Psoas muscle (tissue), 7 donors: ENCODE measurements at regions not wholly inside any gene's neighbourhood (a gene's known extent, or its start where the extent isn't known, plus 50 kb on each side); places are given as distances from the start of the nearest gene placed in this dataset.

Experiments
- ATAC-seq, 4 donors: fragments of 200-7000 bp; cut with Tn5 transposase; one replicate each; pipeline ENCODE4 v1.9.1; 2020; ENCODE audit warnings: moderate library complexity in 3 of 4, mild to moderate bottlenecking in 2 of 4
- DNase-seq, 2 donors: peaks; one replicate each; pipeline ENCODE4 v3.0.0-alpha.2; 2020
- H3K27ac ChIP-seq: fragments of 200-600 bp; one replicate; pipeline ENCODE4 v1.8.0; 2022
- H3K27me3 ChIP-seq, 3 donors: fragments of 200-600 bp in 1 of 3; one replicate each; pipeline versions ENCODE4 v1.6.1 to v1.8.0; 2013 to 2022; ENCODE audit warnings: low read length in 2 of 3, mild to moderate bottlenecking in 2 of 3, moderate library complexity in 1 of 3; ENCODE audit not compliant: insufficient read depth in 3 of 3
- H3K36me3 ChIP-seq, 2 donors: fragments of 200-600 bp in 1 of 2; one replicate each; pipeline versions ENCODE4 v1.6.1 to v1.8.0; 2013 to 2022; ENCODE audit warnings: low read depth in 1 of 2, mild to moderate bottlenecking in 1 of 2, moderate library complexity in 1 of 2; ENCODE audit not compliant: insufficient read depth in 1 of 2
- H3K4me1 ChIP-seq: fragments of 200-600 bp; one replicate; pipeline ENCODE4 v1.8.0; 2022
- H3K4me3 ChIP-seq: fragments of 200-600 bp; one replicate; pipeline ENCODE4 v1.8.0; 2022; ENCODE audit warnings: mild to moderate bottlenecking
- H3K9me3 ChIP-seq: fragments of 200-600 bp; one replicate; pipeline ENCODE4 v1.8.0; 2022
- CTCF ChIP-seq: fragments of 200-600 bp; IDR thresholded peaks from one replicate; pipeline ENCODE4 v1.8.0; 2022; ENCODE audit warnings: antibody characterized with exemption
- WGBS, 3 donors: extraction: QIAGEN DNeasy Blood & Tissue Kit; methylation state at CpG; one replicate each; pipeline versions ENCODE4 v1.1.6 to v1.1.7; 2013; 5-methylcytosine and 5-hydroxymethylcytosine counted together
- intact Hi-C, 2 donors: fragments of 100-400 bp; cut with DNase I; formaldehyde crosslinking; loops; one replicate each; pipeline versions ENCODE4 v1.11.0 to v1.14.2; 2022
- donor health status: healthy with polysubstance abuse.
- donor health status: DM: no; HTN: no; CAD: no; lungs with moderate emphysema.
- donor health status: Bipolar disorder and iron deficiency.
- donor health status: healthy.
- donor health status: DM: yes; HTN: yes; CAD: no.
- donor health status: DM: no; HTN: no; CAD: no.
- donor health status: DM: yes; HTN: yes; CAD: no.

GRCh38 chr3:110343376-110343775 is 728.2 kb upstream of the NECTIN3 start:
- Histone ChIP-seq H3K9me3 (no peaks in the 10 kb centered on the region), H3K36me3 (no peaks in the 10 kb centered on the region), H3K27ac (no peak overlapping the region), H3K4me3 (no peak overlapping the region), H3K4me1 (no peaks in the 10 kb centered on the region), H3K27me3 (no peaks in the 10 kb centered on the region)
- intact Hi-C loops: no loop called here
- ATAC-seq (no peak), DNase-seq (no peak)
- TF ChIP-seq CTCF: no peak
- WGBS, 3 donors: 65 to 85% (median 71%) methylated on average over 3 of the region's 3 CpGs

- DNase-seq: no peak
- Histone ChIP-seq H3K4me3 (no peak overlapping the region), H3K27me3 (no peaks in the 10 kb centered on the region), H3K27ac (no peak overlapping the region), H3K4me1 (no peaks in the 10 kb centered on the region), H3K36me3 (no peaks in the 10 kb centered on the region), H3K9me3 (no peaks in the 10 kb centered on the region)
- TF ChIP-seq CTCF: no peak
- WGBS, 3 donors: 94 to 99% (median 96%) methylated on average over 1 of the region's 1 CpG
- ATAC-seq: no peak
- intact Hi-C loops: no loop called here
Measured at GRCh38 chr3:110343945-110344344, 727.7 kb upstream of the NECTIN3 start.

GRCh38 chr3:110344487-110344886 is 727.1 kb upstream of the NECTIN3 start:
- intact Hi-C loops: no loop called here
- no peak for TF ChIP-seq CTCF
- ATAC-seq: no peak

GRCh38 chr3:110344897-110345767 is 726.5 kb upstream of the NECTIN3 start:
- no peaks in the 10 kb centered on the region for H3K36me3 ChIP-seq
- intact Hi-C loops: no loop called here
- no peak for TF ChIP-seq CTCF
- no peaks in the 10 kb centered on the region for H3K27me3 ChIP-seq
- no peak overlapping the region for H3K27ac ChIP-seq
- H3K4me1 ChIP-seq: no peaks in the 10 kb centered on the region
- WGBS, 3 donors: 79 to 86% (median 83%) methylated on average over 5 of the region's 5 CpGs
- H3K4me3 ChIP-seq: no peak overlapping the region
- H3K9me3 ChIP-seq: no peaks in the 10 kb centered on the region
- no peak for ATAC-seq
- no peak for DNase-seq

More at GRCh38 chr3:110344487-110344886, 727.1 kb upstream of the NECTIN3 start:
- no peak overlapping the region for H3K4me3 ChIP-seq
- no peaks in the 10 kb centered on the region for H3K9me3 ChIP-seq
- H3K36me3 ChIP-seq: no peaks in the 10 kb centered on the region
- H3K27me3 ChIP-seq: no peaks in the 10 kb centered on the region
- DNase-seq: no peak
- no peaks in the 10 kb centered on the region for H3K4me1 ChIP-seq
- H3K27ac ChIP-seq: no peak overlapping the region

- 77 to 80% (median 78%) methylated on average over 2 of the region's 2 CpGs for WGBS, 3 donors
- no peak for TF ChIP-seq CTCF
- no peak for ATAC-seq
- intact Hi-C loops: no loop called here
- no peak for DNase-seq
- Histone ChIP-seq H3K36me3 (no peaks in the 10 kb centered on the region), H3K27me3 (no peaks in the 10 kb centered on the region), H3K9me3 (no peaks in the 10 kb centered on the region), H3K4me3 (no peak overlapping the region), H3K4me1 (no peaks in the 10 kb centered on the region), H3K27ac (no peak overlapping the region)
Measured at GRCh38 chr3:110349295-110349694, 722.3 kb upstream of the NECTIN3 start.
